Prostate gland (tissue), 2 donors: ENCODE measurements at regions not wholly inside any gene's neighbourhood (a gene's known extent, or its start where the extent isn't known, plus 50 kb on each side); places are given as distances from the start of the nearest gene placed in this dataset.

Experiments
- CTCF ChIP-seq, 4 experiments: fragments of 200-600 bp in 2 of 4; fragments of 450-650 bp in 2 of 4; sonication (generic) in 2 of 4; IDR thresholded peaks; 1 replicate in 3 of 4; 2 replicates in 1 of 4; pipeline ENCODE4 v1.5.1; 2016 to 2019; ENCODE audit warnings: antibody characterized with exemption in 4 of 4, mild to moderate bottlenecking in 2 of 4, moderate library complexity in 2 of 4
- POLR2A ChIP-seq: fragments of 450-650 bp; IDR thresholded peaks from one replicate; pipeline ENCODE4 v1.6.1; 2016; ENCODE audit warnings: antibody characterized with exemption, mild to moderate bottlenecking

- TF ChIP-seq POLR2A (no peak), CTCF (IDR thresholded peaks at IDR 0.05) (no peak)
Observed at GRCh38 chr2:45273412-45274249, 264.4 kb upstream of the SIX2 start.
